ENCODE measurements at regions not wholly inside any gene's neighbourhood (a gene's known extent, or its start where the extent isn't known, plus 50 kb on each side); places are given as distances from the start of the nearest gene placed in this dataset.

DNA sequence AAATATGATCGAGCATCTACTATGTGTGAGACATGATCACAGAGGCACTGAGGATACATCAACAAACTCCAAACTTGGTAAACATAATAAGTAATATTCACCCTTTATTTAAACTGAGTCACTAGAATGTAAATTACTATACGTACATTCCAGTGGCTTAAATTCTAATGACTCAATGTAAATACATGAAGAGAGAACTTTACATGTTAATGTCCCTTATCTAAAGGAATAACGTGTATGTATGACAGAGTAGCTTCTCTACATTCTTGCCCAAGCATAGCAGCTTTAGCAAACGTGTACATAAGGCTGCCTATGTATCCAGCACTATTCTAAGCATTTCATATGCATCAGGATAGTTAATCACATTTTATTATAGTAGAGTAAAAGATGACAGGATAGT lies 111.8 kb upstream of the CYYR1 start:
- TF ChIP-seq, protein P1, sequence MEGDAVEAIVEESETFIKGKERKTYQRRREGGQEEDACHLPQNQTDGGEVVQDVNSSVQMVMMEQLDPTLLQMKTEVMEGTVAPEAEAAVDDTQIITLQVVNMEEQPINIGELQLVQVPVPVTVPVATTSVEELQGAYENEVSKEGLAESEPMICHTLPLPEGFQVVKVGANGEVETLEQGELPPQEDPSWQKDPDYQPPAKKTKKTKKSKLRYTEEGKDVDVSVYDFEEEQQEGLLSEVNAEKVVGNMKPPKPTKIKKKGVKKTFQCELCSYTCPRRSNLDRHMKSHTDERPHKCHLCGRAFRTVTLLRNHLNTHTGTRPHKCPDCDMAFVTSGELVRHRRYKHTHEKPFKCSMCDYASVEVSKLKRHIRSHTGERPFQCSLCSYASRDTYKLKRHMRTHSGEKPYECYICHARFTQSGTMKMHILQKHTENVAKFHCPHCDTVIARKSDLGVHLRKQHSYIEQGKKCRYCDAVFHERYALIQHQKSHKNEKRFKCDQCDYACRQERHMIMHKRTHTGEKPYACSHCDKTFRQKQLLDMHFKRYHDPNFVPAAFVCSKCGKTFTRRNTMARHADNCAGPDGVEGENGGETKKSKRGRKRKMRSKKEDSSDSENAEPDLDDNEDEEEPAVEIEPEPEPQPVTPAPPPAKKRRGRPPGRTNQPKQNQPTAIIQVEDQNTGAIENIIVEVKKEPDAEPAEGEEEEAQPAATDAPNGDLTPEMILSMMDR (IDR thresholded peaks at IDR 0.05; ENCODE audit: insufficient read depth, low read depth, low read length): no peak
- no peak for TF ChIP-seq EZH2 (IDR thresholded peaks at IDR 0.05; ENCODE audit: insufficient read depth, low read length)
